NCI-H345 treated with DMSO at 0.1 percent for 48 hours (cell line): ENCODE measurements at regions not wholly inside any gene's neighbourhood (a gene's known extent, or its start where the extent isn't known, plus 50 kb on each side); places are given as distances from the start of the nearest gene placed in this dataset.

Experiments
- DNase-seq: peaks from one replicate; lab custom pipeline; 2025; ENCODE audit not compliant: unreplicated experiment; lab: John Stamatoyannopoulos, UW

- no peak for DNase-seq
Measured at GRCh38 chr19:32253683-32254508, 91.5 kb upstream of the ZNF507 start.

GRCh38 chr19:32254509-32254890 is 90.9 kb upstream of the ZNF507 start:
- DNase-seq: no peak

- DNase-seq: no peak
Measured at GRCh38 chr19:32255536-32256295, 89.7 kb upstream of the ZNF507 start.

GRCh38 chr19:32256341-32256975 is 89.0 kb upstream of the ZNF507 start:
- no peak for DNase-seq

GRCh38 chr19:32257326-32258073 is 87.9 kb upstream of the ZNF507 start:
- DNase-seq: no peak

GRCh38 chr19:32258167-32258566 is 87.2 kb upstream of the ZNF507 start:
- no peak for DNase-seq

- no peak for DNase-seq
Measured at GRCh38 chr19:32264568-32264967, 80.8 kb upstream of the ZNF507 start.

- DNase-seq: no peak
Measured at GRCh38 chr19:32265995-32266394, 79.4 kb upstream of the ZNF507 start.

GRCh38 chr19:32266460-32266859 is 79.0 kb upstream of the ZNF507 start:
- no peak for DNase-seq

GRCh38 chr19:32268381-32268780 is 77.0 kb upstream of the ZNF507 start:
- DNase-seq: no peak

GRCh38 chr19:32269831-32270230 is 75.6 kb upstream of the ZNF507 start:
- DNase-seq: no peak

GRCh38 chr19:32273483-32273882 is 71.9 kb upstream of the ZNF507 start:
- no peak for DNase-seq

GRCh38 chr19:32287086-32287485 is 58.3 kb upstream of the ZNF507 start:
- DNase-seq: no peak

- no peak for DNase-seq
Measured at GRCh38 chr19:32287811-32288227, 57.6 kb upstream of the ZNF507 start.

GRCh38 chr19:32289566-32290210 is 55.7 kb upstream of the ZNF507 start:
- no peak for DNase-seq

GRCh38 chr19:32291876-32292275 is 53.5 kb upstream of the ZNF507 start:
- no peak for DNase-seq

- no peak for DNase-seq
Measured at GRCh38 chr19:32294871-32295438, 50.5 kb upstream of the ZNF507 start.
